Naive thymus-derived CD4-positive, alpha-beta T cell (primary cell): ENCODE measurements at regions not wholly inside any gene's neighbourhood (a gene's known extent, or its start where the extent isn't known, plus 50 kb on each side); places are given as distances from the start of the nearest gene placed in this dataset.

ENCODE experiments used
- ATAC-seq: fragments of 150-1000 bp; cut with Tn5 transposase; 2 replicates; pipeline ENCODE4 v1.10.0; 2021; ENCODE audit warnings: mild to moderate bottlenecking, moderate library complexity
- CTCF ChIA-PET: fragments of 350-600 bp; sonication (Branson Sonifier 250); formaldehyde crosslinking; loops from one replicate; lab custom pipeline; 2021; ENCODE audit warnings: antibody characterized with exemption; lab: Charles Lee
- POLR2A ChIA-PET: fragments of 350-600 bp; sonication (Branson Sonifier 250); formaldehyde crosslinking; loops from one replicate; lab custom pipeline; 2021; ENCODE audit warnings: antibody characterized with exemption, inconsistent platforms; lab: Charles Lee
- DNase-seq, 9 donors: peaks; one replicate each; pipeline versions ENCODE4 v3.0.0 to v3.0.0-alpha.2; 2020 to 2022; ENCODE audit warnings: mixed read lengths in 1 of 9
- H3K27ac ChIP-seq: one replicate; pipeline ENCODE4 v1.7.0; 2013; ENCODE audit warnings: mild to moderate bottlenecking, low read depth, low read length, moderate library complexity
- H3K27me3 ChIP-seq, 2 donors: one replicate each; pipeline ENCODE4 v1.7.0; 2013; ENCODE audit warnings: low read length in 2 of 2, mild to moderate bottlenecking in 2 of 2, moderate library complexity in 2 of 2; ENCODE audit not compliant: control insufficient read depth in 2 of 2, insufficient read depth in 2 of 2
- H3K36me3 ChIP-seq, 3 experiments: 1 replicate in 2 of 3; 2 replicates in 1 of 3; pipeline ENCODE4 v1.7.0; 2013; ENCODE audit warnings: low read length in 3 of 3, mild to moderate bottlenecking in 3 of 3, moderate library complexity in 1 of 3; ENCODE audit not compliant: insufficient read depth in 3 of 3, control insufficient read depth in 2 of 3
- H3K4me1 ChIP-seq, 2 donors: one replicate each; pipeline ENCODE4 v1.7.0; 2013; ENCODE audit warnings: low read length in 2 of 2, mild to moderate bottlenecking in 2 of 2, moderate library complexity in 1 of 2; ENCODE audit not compliant: control insufficient read depth in 2 of 2, insufficient read depth in 2 of 2
- H3K4me3 ChIP-seq: 2 replicates; pipeline ENCODE4 v1.7.0; 2013; ENCODE audit warnings: mild to moderate bottlenecking, low read length
- H3K9me3 ChIP-seq, 3 experiments: 1 replicate in 2 of 3; 2 replicates in 1 of 3; pipeline ENCODE4 v1.7.0; 2013; ENCODE audit warnings: low read length in 3 of 3; ENCODE audit not compliant: control insufficient read depth in 2 of 3
- H3K27ac Mint-ChIP-seq, 9 donors: one replicate each; pipeline ENCODE4 v1.8.0; 2020 to 2022; ENCODE audit warnings: mixed read lengths in 9 of 9, mild to moderate bottlenecking in 8 of 9, moderate library complexity in 5 of 9, inconsistent platforms in 2 of 9
- H3K27me3 Mint-ChIP-seq, 5 donors: one replicate each; pipeline ENCODE4 v1.8.0; 2021 to 2022; ENCODE audit warnings: mixed read lengths in 5 of 5, mild to moderate bottlenecking in 1 of 5
- H3K36me3 Mint-ChIP-seq, 5 donors: one replicate each; pipeline ENCODE4 v1.8.0; 2020 to 2022; ENCODE audit warnings: mixed read lengths in 5 of 5, mild to moderate bottlenecking in 3 of 5, inconsistent platforms in 1 of 5
- H3K4me1 Mint-ChIP-seq, 7 donors: one replicate each; pipeline ENCODE4 v1.8.0; 2020 to 2022; ENCODE audit warnings: mixed read lengths in 7 of 7, mild to moderate bottlenecking in 3 of 7, inconsistent platforms in 1 of 7
- H3K4me3 Mint-ChIP-seq, 10 donors: one replicate each; pipeline ENCODE4 v1.8.0; 2020 to 2022; ENCODE audit warnings: mild to moderate bottlenecking in 10 of 10, mixed read lengths in 10 of 10, moderate library complexity in 6 of 10, inconsistent platforms in 2 of 10
- H3K9me3 Mint-ChIP-seq, 11 donors: one replicate each; pipeline ENCODE4 v1.8.0; 2020 to 2022; ENCODE audit warnings: mixed read lengths in 11 of 11, mild to moderate bottlenecking in 4 of 11, inconsistent platforms in 1 of 11, moderate library complexity in 1 of 11
- intact Hi-C, 2 donors: fragments of 100-400 bp; cut with micrococcal nuclease; formaldehyde crosslinking; loops; one replicate each; pipeline ENCODE4 v1.15.1; 2023

DNA sequence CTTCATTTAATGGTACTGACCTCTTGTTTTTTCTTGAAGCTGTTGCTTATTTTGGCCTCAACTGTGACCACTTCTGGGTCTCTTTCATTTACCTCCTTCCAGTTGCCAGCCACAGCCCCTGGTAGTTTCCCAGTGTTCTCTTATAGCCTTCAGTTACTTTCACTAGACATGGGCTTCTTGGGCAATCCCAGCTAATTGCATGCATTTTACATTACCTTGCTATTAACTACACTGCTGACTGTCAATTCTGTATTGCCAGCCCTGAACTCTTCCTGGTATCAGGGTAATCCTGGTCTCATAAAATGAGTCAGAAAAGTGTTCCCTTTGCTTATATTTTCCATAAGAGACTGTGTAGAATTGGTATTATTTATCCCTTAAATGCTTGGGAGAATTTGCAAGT is 195.8 kb upstream of the LARGE1 start:
- H3K9me3 Mint-ChIP-seq, result peaks cover 0 to 10% (median 0%) of the 10 kb centered on the region in 11 donors
- no peak overlapping the region for H3K4me3 ChIP-seq
- CTCF ChIA-PET, result no interaction called here
- no peaks in the 10 kb centered on the region for H3K27me3 Mint-ChIP-seq
- H3K27me3 ChIP-seq, result no peaks in the 10 kb centered on the region
- POLR2A ChIA-PET, result no interaction called here
- intact Hi-C loops, result no loop called here
- H3K9me3 ChIP-seq, result no peaks in the 10 kb centered on the region
- ATAC-seq (no peak), DNase-seq (no peak)
- H3K4me1 Mint-ChIP-seq, result no peaks in the 10 kb centered on the region
- no peaks in the 10 kb centered on the region for H3K36me3 Mint-ChIP-seq
- H3K27ac Mint-ChIP-seq, result no peak overlapping the region
- no peak overlapping the region for H3K27ac ChIP-seq
- no peak overlapping the region for H3K4me3 Mint-ChIP-seq
- H3K36me3 ChIP-seq, result no peaks in the 10 kb centered on the region
- no peaks in the 10 kb centered on the region for H3K4me1 ChIP-seq

DNA sequence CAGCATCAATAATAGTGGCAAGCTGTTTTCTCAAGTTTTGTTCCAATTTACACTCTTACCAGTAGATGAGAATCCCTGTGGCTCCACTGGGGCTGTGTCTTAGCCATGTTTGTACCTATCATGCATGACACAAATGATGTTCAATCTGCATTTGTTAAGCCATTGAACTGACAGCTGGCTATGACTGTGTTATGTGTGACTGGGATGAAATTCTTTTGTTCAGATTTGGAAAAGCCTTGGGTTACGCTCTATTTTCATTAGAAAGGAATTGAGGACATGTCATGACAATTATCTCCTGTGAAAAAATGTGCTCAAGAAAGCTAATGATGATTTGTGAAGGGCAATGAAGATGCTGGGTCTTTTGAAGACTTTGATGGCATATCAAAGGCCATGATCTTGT is 201.8 kb upstream of the LARGE1 start:
- Histone ChIP-seq H3K9me3 (no peaks in the 10 kb centered on the region), H3K27me3 (no peaks in the 10 kb centered on the region), H3K36me3 (no peaks in the 10 kb centered on the region), H3K4me1 (no peaks in the 10 kb centered on the region), H3K27ac (no peak overlapping the region), H3K4me3 (no peak overlapping the region)
- no peak overlapping the region for H3K27ac Mint-ChIP-seq
- peaks cover 0 to 12% (median 9%) of the 10 kb centered on the region in 5 donors for H3K27me3 Mint-ChIP-seq
- ChIA-PET CTCF (no interaction called here), POLR2A (no interaction called here)
- no peak overlapping the region for H3K4me3 Mint-ChIP-seq
- H3K36me3 Mint-ChIP-seq, result peaks cover 0 to 5% (median 0%) of the 10 kb centered on the region in 5 donors
- H3K4me1 Mint-ChIP-seq, result no peaks in the 10 kb centered on the region
- H3K9me3 Mint-ChIP-seq, result peaks cover 0 to 9% (median 3%) of the 10 kb centered on the region in 11 donors
- ATAC-seq, result no peak
- intact Hi-C loops, result no loop called here
- no peak for DNase-seq

DNA sequence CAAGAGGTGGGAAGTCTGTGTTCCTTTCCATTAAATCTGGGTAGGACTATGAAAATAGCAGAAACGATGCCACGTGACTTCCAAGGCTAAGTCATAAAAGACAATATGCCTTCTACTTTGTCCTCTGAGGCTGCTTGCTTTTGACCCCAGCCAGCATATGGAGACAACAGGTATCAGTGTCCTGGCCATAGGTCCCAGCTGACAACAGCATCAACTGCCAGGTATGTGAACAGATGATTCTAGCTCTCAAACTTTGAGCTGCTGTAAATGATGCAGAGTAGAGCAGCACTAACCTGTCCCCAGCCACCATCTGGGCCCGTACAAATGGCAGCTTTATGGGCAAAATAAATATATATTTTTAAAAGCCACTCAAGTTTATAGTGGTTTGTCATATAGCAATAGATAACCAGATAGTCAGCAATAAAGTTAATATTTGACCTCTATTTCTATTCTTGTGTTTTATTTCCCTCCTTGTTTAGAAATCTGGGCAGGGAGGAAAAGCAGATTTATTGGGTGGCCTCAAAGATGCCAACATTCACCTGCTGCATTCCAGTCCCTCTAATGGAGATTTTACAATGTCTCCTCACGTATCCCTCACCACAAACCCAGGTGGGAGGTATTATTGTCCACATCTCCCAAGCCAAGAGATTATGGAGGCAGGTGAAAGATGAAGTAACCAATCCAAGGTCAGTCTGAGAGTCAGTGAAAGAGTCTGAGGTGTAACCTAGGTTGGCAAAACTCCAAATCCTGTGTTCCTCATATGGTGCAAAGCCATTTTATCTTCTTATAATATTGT is 209.6 kb upstream of the LARGE1 start:
- no peak for DNase-seq
- ChIA-PET CTCF (no interaction called here), POLR2A (no interaction called here)
- H3K27me3 Mint-ChIP-seq, result peaks cover 0 to 20% (median 9%) of the 10 kb centered on the region in 5 donors
- H3K36me3 Mint-ChIP-seq, result no peaks in the 10 kb centered on the region
- no peaks in the 10 kb centered on the region for H3K4me1 Mint-ChIP-seq
- Histone ChIP-seq H3K4me3 (no peak overlapping the region), H3K4me1 (no peaks in the 10 kb centered on the region), H3K27me3 (no peaks in the 10 kb centered on the region), H3K27ac (no peak overlapping the region), H3K36me3 (no peaks in the 10 kb centered on the region), H3K9me3 (no peaks in the 10 kb centered on the region)
- H3K4me3 Mint-ChIP-seq, result no peak overlapping the region
- intact Hi-C loops, result no loop called here
- ATAC-seq, result no peak
- H3K27ac Mint-ChIP-seq, result no peak overlapping the region
- peaks cover 0 to 26% (median 2%) of the 10 kb centered on the region in 11 donors for H3K9me3 Mint-ChIP-seq

DNA sequence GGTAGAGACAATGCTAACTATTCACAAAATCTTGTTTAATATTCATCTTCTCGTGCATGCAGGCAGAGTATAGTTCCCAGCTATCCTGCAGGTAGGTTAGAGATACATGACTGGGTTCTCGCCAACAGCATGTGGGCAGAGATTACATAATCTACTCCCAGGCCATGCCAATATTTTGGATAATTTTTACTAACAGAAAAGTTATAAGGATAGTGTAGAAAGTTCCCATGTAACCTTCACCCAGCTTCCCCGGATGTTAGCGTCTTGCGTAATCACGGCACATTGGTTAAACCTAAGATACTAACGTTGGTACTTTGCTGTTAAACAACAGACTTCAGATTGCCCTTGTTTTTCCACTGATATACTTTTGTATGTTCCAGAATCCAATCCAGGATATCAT is 215.5 kb upstream of the LARGE1 start:
- no peak overlapping the region for H3K27ac Mint-ChIP-seq
- DNase-seq (no peak), ATAC-seq (no peak)
- Histone ChIP-seq H3K9me3 (no peaks in the 10 kb centered on the region), H3K4me1 (no peaks in the 10 kb centered on the region), H3K36me3 (no peaks in the 10 kb centered on the region), H3K27ac (no peak overlapping the region), H3K4me3 (no peak overlapping the region), H3K27me3 (no peaks in the 10 kb centered on the region)
- CTCF ChIA-PET, result no interaction called here
- peaks cover 0 to 3% (median 0%) of the 10 kb centered on the region in 5 donors for H3K36me3 Mint-ChIP-seq
- peaks cover 0 to 5% (median 0%) of the 10 kb centered on the region in 5 donors for H3K27me3 Mint-ChIP-seq
- POLR2A ChIA-PET, result no interaction called here
- no peaks in the 10 kb centered on the region for H3K4me1 Mint-ChIP-seq
- H3K4me3 Mint-ChIP-seq, result no peak overlapping the region
- H3K9me3 Mint-ChIP-seq, result peaks cover 0 to 14% (median 1%) of the 10 kb centered on the region in 11 donors
- intact Hi-C loops, result no loop called here

DNA sequence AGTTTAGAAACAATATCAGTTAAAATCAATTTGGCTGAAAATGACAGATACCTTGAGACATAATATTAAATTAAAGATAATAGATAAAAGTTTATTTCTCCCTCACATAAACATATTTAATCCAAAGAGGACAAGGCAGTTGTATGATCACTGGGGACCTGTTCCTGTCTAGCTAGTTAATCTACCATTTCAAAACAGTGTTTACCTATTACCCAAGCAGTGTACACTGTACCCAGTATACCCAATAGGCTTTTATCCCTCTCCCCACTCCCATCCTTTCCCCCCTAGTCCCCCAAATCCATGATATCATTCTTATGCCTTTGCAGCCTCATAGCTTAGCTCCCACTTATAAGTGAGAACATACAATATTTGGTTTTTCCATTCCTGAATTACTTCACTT is 229.7 kb upstream of the LARGE1 start:
- Mint-ChIP-seq H3K27ac (no peak overlapping the region), H3K27me3 (peaks cover 0 to 21% (median 0%) of the 10 kb centered on the region in 5 donors), H3K36me3 (peaks cover 0 to 7% (median 0%) of the 10 kb centered on the region in 5 donors), H3K9me3 (peaks cover 6 to 40% (median 17%) of the 10 kb centered on the region in 11 donors), H3K4me3 (no peak overlapping the region), H3K4me1 (no peaks in the 10 kb centered on the region)
- H3K36me3 ChIP-seq, result no peaks in the 10 kb centered on the region
- H3K27me3 ChIP-seq, result no peaks in the 10 kb centered on the region
- intact Hi-C loops, result no loop called here
- POLR2A ChIA-PET, result no interaction called here
- no peak overlapping the region for H3K27ac ChIP-seq
- ATAC-seq (no peak), DNase-seq (no peak)
- CTCF ChIA-PET, result no interaction called here
- H3K4me1 ChIP-seq, result no peaks in the 10 kb centered on the region
- no peaks in the 10 kb centered on the region for H3K9me3 ChIP-seq
- no peak overlapping the region for H3K4me3 ChIP-seq

DNA sequence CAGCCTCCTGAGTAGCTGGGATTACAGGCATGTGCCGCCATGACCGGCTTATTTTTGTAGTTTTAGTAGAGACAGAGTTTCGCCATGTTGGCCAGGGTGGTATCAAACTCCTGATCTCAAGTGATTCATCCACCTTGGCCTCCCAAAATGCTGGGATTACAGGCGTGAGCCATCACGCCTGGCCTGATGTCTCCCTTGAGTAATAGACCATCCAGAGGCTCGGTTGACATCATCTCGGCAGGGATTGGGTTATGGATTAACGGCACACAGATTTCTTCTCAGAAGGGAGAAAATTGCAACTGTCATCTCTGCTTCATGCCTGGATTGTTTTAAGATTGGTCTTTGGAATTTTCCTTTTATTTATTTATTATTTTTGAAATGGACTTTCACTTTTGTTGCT is 239.2 kb upstream of the LARGE1 start:
- Histone ChIP-seq H3K4me1 (no peaks in the 10 kb centered on the region), H3K4me3 (no peak overlapping the region), H3K36me3 (no peaks in the 10 kb centered on the region), H3K9me3 (no peaks in the 10 kb centered on the region), H3K27ac (no peak overlapping the region), H3K27me3 (no peaks in the 10 kb centered on the region)
- H3K27ac Mint-ChIP-seq, result no peak overlapping the region
- DNase-seq (no peak), ATAC-seq (no peak)
- H3K36me3 Mint-ChIP-seq, result peaks cover 0 to 4% (median 0%) of the 10 kb centered on the region in 5 donors
- H3K4me1 Mint-ChIP-seq, result no peaks in the 10 kb centered on the region
- ChIA-PET POLR2A (no interaction called here), CTCF (no interaction called here)
- H3K27me3 Mint-ChIP-seq, result peaks cover 0 to 36% (median 9%) of the 10 kb centered on the region in 5 donors
- peaks cover 0 to 13% (median 6%) of the 10 kb centered on the region in 11 donors for H3K9me3 Mint-ChIP-seq
- no peak overlapping the region for H3K4me3 Mint-ChIP-seq
- intact Hi-C loops, result no loop called here
